B cell (primary cell): ENCODE measurements at regions not wholly inside any gene's neighbourhood (a gene's known extent, or its start where the extent isn't known, plus 50 kb on each side); places are given as distances from the start of the nearest gene placed in this dataset.
A peak's percentile ranks its signal among the peaks of the same experiment; 100 is the strongest.
"Not testable (repeated sequence)": the region's sequence is repeated elsewhere in the genome, so short reads cannot be mapped to it uniquely, and the experiment has no call there.

Experiments used
- ATAC-seq: fragments of 200-7000 bp; cut with Tn5 transposase; one replicate; pipeline ENCODE4 v1.10.0; 2021; ENCODE audit warnings: low read depth, mild to moderate bottlenecking, moderate number of reproducible peaks, moderate library complexity
- CTCF ChIA-PET: fragments of 350-600 bp; sonication (Branson Sonifier 250); formaldehyde crosslinking; loops from one replicate; lab custom pipeline; 2021; ENCODE audit warnings: antibody characterized with exemption, inconsistent platforms; lab: Charles Lee
- POLR2A ChIA-PET: fragments of 350-600 bp; sonication (Branson Sonifier 250); formaldehyde crosslinking; loops from one replicate; lab custom pipeline; 2021; ENCODE audit warnings: antibody characterized with exemption; lab: Charles Lee
- DNase-seq: peaks from one replicate; pipeline ENCODE4 v3.0.0; 2013
- H2AFZ ChIP-seq: 2 replicates; pipeline ENCODE4 v1.6.1; 2012; ENCODE audit warnings: mild to moderate bottlenecking, low read depth, low read length; ENCODE audit not compliant: insufficient read depth, poor library complexity, severe bottlenecking
- H3K27ac ChIP-seq, 2 donors: 1 replicate in 1 of 2; 2 replicates in 1 of 2; pipeline ENCODE4 v1.5.1; 2012 to 2013; ENCODE audit warnings: low read length in 2 of 2, mild to moderate bottlenecking in 2 of 2, moderate library complexity in 1 of 2
- H3K27me3 ChIP-seq, 4 experiments: fragments of 200-600 bp in 1 of 4; sonication (generic) in 1 of 4; replicated peaks in 1 of 4; 1 replicate in 2 of 4; 2 replicates in 2 of 4; pipeline versions ENCODE4 v1.6.1 to v1.7.0; 2013 to 2016; ENCODE audit warnings: low read length in 3 of 4, mild to moderate bottlenecking in 2 of 4, mixed read lengths in 1 of 4, moderate library complexity in 1 of 4; ENCODE audit not compliant: insufficient read depth in 4 of 4, control insufficient read depth in 3 of 4; ENCODE audit errors: control extremely low read depth in 1 of 4
- H3K36me3 ChIP-seq, 2 experiments: replicated peaks in 1 of 2; 1 replicate in 1 of 2; 2 replicates in 1 of 2; pipeline versions ENCODE4 v1.6.1 to v1.7.1; 2013; ENCODE audit warnings: low read length in 1 of 2; ENCODE audit not compliant: insufficient read depth in 2 of 2, control insufficient read depth in 1 of 2; ENCODE audit errors: control extremely low read depth in 1 of 2, extremely low read depth in 1 of 2
- H3K4me1 ChIP-seq, 2 donors: fragments of 200-600 bp in 1 of 2; sonication (generic) in 1 of 2; 1 replicate in 1 of 2; 2 replicates in 1 of 2; pipeline versions ENCODE4 v1.5.1 to v1.6.1; 2013 to 2017; ENCODE audit warnings: low read length in 2 of 2; ENCODE audit not compliant: control insufficient read depth in 2 of 2, insufficient read depth in 2 of 2
- H3K4me2 ChIP-seq: replicated peaks from 2 replicates; pipeline ENCODE3; 2012; ENCODE audit warnings: mild to moderate bottlenecking, low read depth, low read length; ENCODE audit not compliant: poor library complexity, severe bottlenecking
- H3K4me3 ChIP-seq, 5 experiments: fragments of 200-600 bp in 1 of 5; sonication (generic) in 1 of 5; 1 replicate in 3 of 5; 2 replicates in 2 of 5; pipeline versions ENCODE4 v1.5.1 to v1.7.0; 2011 to 2016; ENCODE audit warnings: low read length in 4 of 5, mild to moderate bottlenecking in 4 of 5, low read depth in 2 of 5, control low read depth in 1 of 5, moderate library complexity in 1 of 5; ENCODE audit not compliant: insufficient read depth in 1 of 5; ENCODE audit errors: control extremely low read depth in 1 of 5, extremely low read depth in 1 of 5
- H3K79me2 ChIP-seq: fragments of 200-600 bp; sonication (generic); one replicate; pipeline ENCODE4 v1.6.0; 2016; ENCODE audit warnings: low read length; ENCODE audit not compliant: control insufficient read depth, insufficient read depth
- H3K9ac ChIP-seq: fragments of 200-600 bp; sonication (generic); 2 replicates; pipeline ENCODE4 v1.6.1; 2017; ENCODE audit warnings: mild to moderate bottlenecking, low read length, moderate library complexity
- H3K9me3 ChIP-seq, 3 donors: one replicate each; pipeline versions ENCODE4 v1.6.1 to v1.7.1; 2013; ENCODE audit warnings: low read length in 2 of 3; ENCODE audit not compliant: control insufficient read depth in 2 of 3, insufficient read depth in 1 of 3; ENCODE audit errors: control extremely low read depth in 1 of 3
- H4K20me1 ChIP-seq: 2 replicates; pipeline ENCODE4 v1.6.0; 2012; ENCODE audit warnings: mild to moderate bottlenecking, low read length; ENCODE audit not compliant: insufficient read depth, control insufficient read depth, poor library complexity, severe bottlenecking
- H3K27ac Mint-ChIP-seq: one replicate; pipeline ENCODE4 v1.8.0; 2021; ENCODE audit warnings: mixed read lengths
- H3K27me3 Mint-ChIP-seq: one replicate; pipeline ENCODE4 v1.8.0; 2021; ENCODE audit warnings: mixed read lengths
- H3K4me1 Mint-ChIP-seq: one replicate; pipeline ENCODE4 v1.8.0; 2021; ENCODE audit warnings: mixed read lengths
- H3K4me3 Mint-ChIP-seq: one replicate; pipeline ENCODE4 v1.8.0; 2021; ENCODE audit warnings: mixed read lengths
- H3K9me3 Mint-ChIP-seq: one replicate; pipeline ENCODE4 v1.8.0; 2022; ENCODE audit warnings: mixed read lengths; ENCODE audit not compliant: insufficient read depth
- WGBS: methylation state at CpG from one replicate; pipeline ENCODE4 v1.1.5; 2013; ENCODE audit warnings: missing lambda C conversion rate; ENCODE audit not compliant: insufficient coverage; 5-methylcytosine and 5-hydroxymethylcytosine counted together
- intact Hi-C: fragments of 100-400 bp; cut with micrococcal nuclease; formaldehyde crosslinking; loops from one replicate; pipeline ENCODE4 v1.10.0; 2022

DNA sequence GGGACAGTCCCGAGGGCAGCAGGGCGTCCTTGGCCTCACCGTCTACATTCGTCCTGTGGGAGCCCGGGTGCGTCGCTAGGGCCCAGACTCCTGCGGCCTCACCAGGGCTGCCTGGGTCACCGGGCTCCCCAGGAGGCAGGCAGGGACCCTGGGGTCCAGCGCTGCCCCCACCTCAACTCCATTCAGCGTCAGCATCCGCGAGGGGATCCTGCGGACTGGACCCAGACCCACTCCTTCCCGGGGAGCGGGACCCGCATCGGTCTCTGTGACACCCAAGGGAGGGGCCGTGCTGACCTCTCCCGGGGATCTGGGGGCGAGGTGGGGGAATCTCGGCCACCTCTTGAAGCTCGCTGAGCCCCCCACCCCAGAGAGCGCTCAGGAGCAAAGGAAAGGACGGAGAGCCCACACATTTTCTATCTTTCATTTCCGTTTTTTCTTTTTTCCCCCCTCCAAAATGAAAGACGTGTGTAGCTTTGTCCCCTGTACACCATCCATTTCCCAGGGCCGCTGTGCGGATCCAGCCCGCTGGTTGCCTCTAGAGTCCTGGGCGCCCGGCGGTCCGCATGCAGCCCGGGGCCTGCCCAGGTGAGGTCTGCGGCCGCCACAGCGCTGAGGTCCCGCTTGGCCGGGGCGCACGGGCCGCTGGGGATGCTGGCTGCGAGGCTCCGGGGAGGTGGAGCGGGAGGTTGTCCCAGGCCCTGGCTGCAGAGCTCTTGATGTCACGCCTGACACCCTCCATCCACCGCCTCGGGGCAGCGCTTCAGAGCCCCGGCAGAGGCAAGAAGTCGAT is 178.0 kb upstream of the TPTE start:
- 78% methylated on average over 25 of the region's 52 CpGs for WGBS
- peak; percentile 9 for DNase-seq
- H3K27me3 Mint-ChIP-seq, H3K27me3 ChIP-seq, CTCF ChIA-PET, H4K20me1 ChIP-seq, POLR2A ChIA-PET, H2AFZ ChIP-seq, H3K4me3 Mint-ChIP-seq, H3K4me1 ChIP-seq, H3K9ac ChIP-seq, H3K79me2 ChIP-seq, H3K4me2 ChIP-seq, H3K4me3 ChIP-seq, H3K27ac ChIP-seq, H3K36me3 ChIP-seq, intact Hi-C loops, H3K4me1 Mint-ChIP-seq, ATAC-seq, H3K27ac Mint-ChIP-seq: not testable (repeated sequence)
- H3K9me3 Mint-ChIP-seq: peaks cover 16% of the 10 kb centered on the region
- H3K9me3 ChIP-seq: peaks cover 6 to 51% (median 27%) of the 10 kb centered on the region in 3 donors

DNA sequence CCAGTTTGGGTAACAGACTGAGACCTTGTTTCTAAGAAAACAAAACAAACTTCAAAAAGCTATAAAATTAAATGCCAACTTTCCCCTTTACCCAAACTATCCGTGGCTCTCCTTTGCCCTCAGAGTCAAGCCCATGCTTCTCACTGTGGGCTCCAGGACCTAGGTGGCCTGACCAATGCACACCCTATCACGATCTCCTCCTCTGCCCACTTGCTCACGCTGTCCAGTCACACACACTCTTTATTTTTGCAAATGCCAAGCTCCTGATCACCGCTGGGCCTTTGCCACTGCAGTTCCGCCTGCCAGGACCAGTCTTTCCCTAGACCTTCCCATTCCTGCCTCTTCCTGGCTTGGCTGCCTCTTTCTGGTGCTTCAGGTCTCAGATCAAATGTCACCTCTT is 177.1 kb upstream of the TPTE start:
- H3K4me1 Mint-ChIP-seq: not testable (repeated sequence)
- H3K9me3 Mint-ChIP-seq: peaks cover 20% of the 10 kb centered on the region

DNA sequence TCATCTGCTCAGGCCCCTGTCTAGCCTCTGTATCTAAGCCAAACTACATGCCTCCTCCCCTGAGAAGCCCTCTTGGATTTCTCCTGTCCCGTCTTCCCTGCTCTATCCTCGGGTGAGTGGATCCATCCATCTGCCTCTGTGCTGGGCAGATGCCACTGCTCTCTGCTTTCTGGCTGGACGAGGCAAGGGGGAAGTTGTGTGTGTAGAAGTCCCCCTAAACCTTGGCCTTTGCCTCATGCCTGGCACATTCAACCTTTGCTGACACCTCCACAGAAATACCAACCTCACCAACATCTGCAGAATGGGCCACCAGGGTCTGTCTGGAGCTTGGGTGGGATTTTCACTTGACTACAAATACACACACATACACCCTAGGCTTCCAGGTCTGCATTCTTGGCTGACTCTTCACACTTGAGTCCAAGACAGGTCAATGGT is 176.2 kb upstream of the TPTE start:
- DNase-seq: peak; percentile 11
- peaks cover 20% of the 10 kb centered on the region for H3K9me3 Mint-ChIP-seq
- H3K79me2 ChIP-seq, intact Hi-C loops, H3K27me3 Mint-ChIP-seq, H3K4me1 Mint-ChIP-seq, H3K27ac ChIP-seq, H3K27ac Mint-ChIP-seq, H3K4me3 ChIP-seq, H3K27me3 ChIP-seq, ATAC-seq, H3K4me3 Mint-ChIP-seq, H4K20me1 ChIP-seq, CTCF ChIA-PET, H2AFZ ChIP-seq, H3K9ac ChIP-seq, POLR2A ChIA-PET, H3K36me3 ChIP-seq, H3K4me2 ChIP-seq, H3K4me1 ChIP-seq: not testable (repeated sequence)
- H3K9me3 ChIP-seq: peaks cover 1 to 51% (median 23%) of the 10 kb centered on the region in 3 donors
- 75% methylated on average over 2 of the region's 3 CpGs for WGBS

More for the DNA sequence above, 177.1 kb upstream of the TPTE start:
- H3K4me3 Mint-ChIP-seq, H4K20me1 ChIP-seq, H3K27me3 Mint-ChIP-seq, H3K4me1 ChIP-seq, CTCF ChIA-PET, H3K27ac ChIP-seq, intact Hi-C loops, POLR2A ChIA-PET, H3K27me3 ChIP-seq, H3K79me2 ChIP-seq, H3K9ac ChIP-seq, H3K4me3 ChIP-seq, H3K27ac Mint-ChIP-seq, ATAC-seq, H3K4me2 ChIP-seq, H2AFZ ChIP-seq, DNase-seq, H3K36me3 ChIP-seq: not testable (repeated sequence)
- peaks cover 2 to 51% (median 26%) of the 10 kb centered on the region in 3 donors for H3K9me3 ChIP-seq
- 51% methylated on average over 5 of the region's 5 CpGs for WGBS

DNA sequence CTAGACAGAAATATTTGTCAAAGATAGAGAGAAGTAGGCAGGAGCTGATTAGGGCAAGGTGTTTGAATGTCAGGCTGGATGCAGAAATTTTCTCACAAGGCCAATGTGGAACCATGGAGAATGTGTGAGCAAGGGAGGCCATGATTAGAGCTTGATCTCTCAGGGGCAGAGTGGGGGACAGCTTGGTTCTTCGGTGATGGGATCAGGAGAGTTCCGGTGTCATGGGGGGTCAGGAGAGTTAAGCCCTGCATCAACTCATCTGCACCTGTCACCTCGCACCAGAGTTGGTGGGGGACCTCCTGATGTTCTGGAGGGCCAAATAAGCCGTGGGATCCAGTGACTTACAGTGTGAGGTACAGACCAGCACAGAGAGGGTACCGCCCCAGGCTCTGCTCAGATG is 175.1 kb upstream of the TPTE start:
- H3K4me1 Mint-ChIP-seq, H3K4me3 Mint-ChIP-seq, intact Hi-C loops, CTCF ChIA-PET, H3K4me2 ChIP-seq, H3K79me2 ChIP-seq, H3K27ac Mint-ChIP-seq, H4K20me1 ChIP-seq, H3K4me1 ChIP-seq, H3K4me3 ChIP-seq, H3K27me3 Mint-ChIP-seq, H3K36me3 ChIP-seq, DNase-seq, H3K9ac ChIP-seq, H3K27me3 ChIP-seq, H2AFZ ChIP-seq, H3K27ac ChIP-seq, ATAC-seq, POLR2A ChIA-PET: not testable (repeated sequence)
- WGBS: 91% methylated on average over 2 of the region's 5 CpGs
- peaks cover 20% of the 10 kb centered on the region for H3K9me3 Mint-ChIP-seq
- H3K9me3 ChIP-seq: peaks cover 0 to 51% (median 23%) of the 10 kb centered on the region in 3 donors
